HFFc6 (cell line): ENCODE measurements at regions not wholly inside any gene's neighbourhood (a gene's known extent, or its start where the extent isn't known, plus 50 kb on each side); places are given as distances from the start of the nearest gene placed in this dataset.

Source experiments
- DNase-seq: peaks from one replicate; pipeline ENCODE4 v3.0.0-alpha.2; 2018
- H3K27ac Mint-ChIP-seq: 2 replicates; pipeline ENCODE4 v1.8.0; 2020; ENCODE audit warnings: mild to moderate bottlenecking, mixed read lengths
- H3K27me3 Mint-ChIP-seq: 2 replicates; pipeline ENCODE4 v1.8.0; 2021; ENCODE audit warnings: mild to moderate bottlenecking, moderate library complexity, mixed read lengths; ENCODE audit not compliant: insufficient read depth
- H3K36me3 Mint-ChIP-seq: 2 replicates; pipeline ENCODE4 v1.8.0; 2021; ENCODE audit warnings: low read depth, mixed read lengths
- H3K4me1 Mint-ChIP-seq: 2 replicates; pipeline ENCODE4 v1.8.0; 2020; ENCODE audit warnings: low read depth, mixed read lengths
- H3K4me3 Mint-ChIP-seq: 2 replicates; pipeline ENCODE4 v1.8.0; 2020; ENCODE audit warnings: mild to moderate bottlenecking, moderate library complexity, mixed read lengths
- H3K9me3 Mint-ChIP-seq: 2 replicates; pipeline ENCODE4 v1.8.0; 2020; ENCODE audit warnings: mild to moderate bottlenecking, mixed read lengths
- CTCF ChIP-seq: fragments of 200-600 bp; sonication (generic); IDR thresholded peaks from 2 replicates; pipeline ENCODE4 v1.5.0; 2021; ENCODE audit warnings: antibody characterized with exemption, mild to moderate bottlenecking

GRCh38 chr13:107590556-107590955 lies 624.8 kb downstream of the LIG4 start:
- no peaks in the 10 kb centered on the region for H3K4me1 Mint-ChIP-seq
- no peak for TF ChIP-seq CTCF
- peaks cover 29% of the 10 kb centered on the region for H3K9me3 Mint-ChIP-seq
- DNase-seq: no peak
- H3K27me3 Mint-ChIP-seq: no peaks in the 10 kb centered on the region
- H3K4me3 Mint-ChIP-seq: no peak overlapping the region
- H3K36me3 Mint-ChIP-seq: no peaks in the 10 kb centered on the region
- no peak overlapping the region for H3K27ac Mint-ChIP-seq

GRCh38 chr13:107587681-107588080 lies 627.7 kb downstream of the LIG4 start:
- H3K4me1 Mint-ChIP-seq: no peaks in the 10 kb centered on the region
- no peak for DNase-seq
- H3K9me3 Mint-ChIP-seq: peaks cover 46% of the 10 kb centered on the region
- no peaks in the 10 kb centered on the region for H3K27me3 Mint-ChIP-seq
- H3K27ac Mint-ChIP-seq: no peak overlapping the region
- H3K36me3 Mint-ChIP-seq: no peaks in the 10 kb centered on the region
- TF ChIP-seq CTCF: no peak
- no peak overlapping the region for H3K4me3 Mint-ChIP-seq

- Mint-ChIP-seq H3K9me3 (peaks cover 46% of the 10 kb centered on the region), H3K27me3 (no peaks in the 10 kb centered on the region), H3K4me1 (no peaks in the 10 kb centered on the region), H3K27ac (no peak overlapping the region), H3K4me3 (no peak overlapping the region), H3K36me3 (no peaks in the 10 kb centered on the region)
- no peak for TF ChIP-seq CTCF
- no peak for DNase-seq
These were observed 629.1 kb downstream of the LIG4 start for GRCh38 chr13:107586216-107586615.

GRCh38 chr13:107585469-107586180 lies 629.7 kb downstream of the LIG4 start:
- Mint-ChIP-seq H3K36me3 (no peaks in the 10 kb centered on the region), H3K27ac (no peak overlapping the region), H3K9me3 (peaks cover 46% of the 10 kb centered on the region), H3K27me3 (no peaks in the 10 kb centered on the region), H3K4me1 (no peaks in the 10 kb centered on the region), H3K4me3 (no peak overlapping the region)
- no peak for TF ChIP-seq CTCF
- no peak for DNase-seq

- no peak for DNase-seq
- Mint-ChIP-seq H3K4me1 (no peaks in the 10 kb centered on the region), H3K4me3 (no peak overlapping the region), H3K36me3 (peaks cover 4% of the 10 kb centered on the region; the same call in 1 of the 2 replicates), H3K27me3 (no peaks in the 10 kb centered on the region), H3K27ac (no peak overlapping the region), H3K9me3 (peaks cover 55% of the 10 kb centered on the region)
- TF ChIP-seq CTCF: no peak
These were observed 633.2 kb downstream of the LIG4 start for GRCh38 chr13:107582171-107582570.
